DND-41 (cell line): ENCODE measurements at regions not wholly inside any gene's neighbourhood (a gene's known extent, or its start where the extent isn't known, plus 50 kb on each side); places are given as distances from the start of the nearest gene placed in this dataset.

Experiments used
- CTCF ChIP-seq: IDR thresholded peaks from 2 replicates; pipeline ENCODE4 v1.5.1; 2012; ENCODE audit warnings: borderline replicate concordance, low read length, moderate library complexity, mild to moderate bottlenecking; ENCODE audit not compliant: poor library complexity, severe bottlenecking; ENCODE audit errors: extremely low read depth
- EZH2 ChIP-seq: IDR thresholded peaks from 3 replicates; pipeline ENCODE4 v1.6.1; 2012; ENCODE audit warnings: borderline replicate concordance, low read depth, mild to moderate bottlenecking, moderate library complexity, low read length, inconsistent platforms; ENCODE audit not compliant: severe bottlenecking

GRCh38 chr6:167668754-167669552, 157.8 kb upstream of the AFDN start:
- TF ChIP-seq CTCF (no peak), EZH2 (no peak)
